GM12878 (cell line): ENCODE measurements at regions not wholly inside any gene's neighbourhood (a gene's known extent, or its start where the extent isn't known, plus 50 kb on each side); places are given as distances from the start of the nearest gene placed in this dataset.

Experiments used
- ATAC-seq: fragments of 200-7000 bp; cut with Tn5 transposase; 3 replicates; pipeline ENCODE4 v1.9.1; 2020; ENCODE audit warnings: mild to moderate bottlenecking, moderate library complexity
- BruUV-seq: library from RNA; stranded (reverse); fragments of 400-500 nt; replicated peaks from 2 replicates; lab custom pipeline; 2021; lab: Mats Ljungman, UMichigan
- CTCF ChIA-PET: fragments of 300-600 bp; sonication (Branson Sonifier 250); formaldehyde crosslinking; extraction: SDS; loops from one replicate; lab custom pipeline; 2021; ENCODE audit warnings: inconsistent platforms; lab: Yijun Ruan, JAX
- POLR2A ChIA-PET: fragments of 350-600 bp; formaldehyde crosslinking; extraction: SDS; loops from one replicate; lab custom pipeline; 2021; ENCODE audit warnings: inconsistent platforms; lab: Charles Lee
- RAD21 ChIA-PET: fragments of 300-600 bp; sonication (Branson Sonifier 250); formaldehyde crosslinking; loops from one replicate; lab custom pipeline; 2023; ENCODE audit warnings: antibody characterized with exemption; ENCODE audit not compliant: unreplicated experiment; lab: Charles Lee
- SMC1A ChIA-PET: fragments of 300-600 bp; sonication (Branson Sonifier 250); formaldehyde crosslinking; loops from one replicate; lab custom pipeline; 2023; ENCODE audit not compliant: unreplicated experiment, uncharacterized antibody; lab: Charles Lee
- DNase-seq: peaks from one replicate; pipeline ENCODE4 v3.0.0-alpha.2; 2011; ENCODE audit warnings: low read depth, low spot score
- FAIRE-seq: peaks from 3 replicates; lab custom pipeline; 2011; peaks lifted over from hg19 to GRCh38; lab: Jason Lieb, UNC
- H2AFZ ChIP-seq: 2 replicates; pipeline ENCODE4 v1.6.0; 2011; ENCODE audit warnings: low read depth, low read length, control low read depth; ENCODE audit not compliant: control insufficient read depth
- H3K27ac ChIP-seq: 2 replicates; pipeline ENCODE4 v1.5.1; 2011; ENCODE audit warnings: control low read depth; ENCODE audit not compliant: control insufficient read depth, insufficient read depth
- H3K27me3 ChIP-seq, 2 experiments: replicated peaks in 1 of 2; 2 replicates each; pipeline versions ENCODE4 v1.6.0 to v1.6.1; 2011; ENCODE audit warnings: low read length in 1 of 2; ENCODE audit not compliant: control insufficient read depth in 2 of 2, insufficient read depth in 2 of 2
- H3K36me3 ChIP-seq, 2 experiments: 2 replicates each; pipeline ENCODE4 v1.5.1; 2011; ENCODE audit warnings: low read length in 1 of 2; ENCODE audit not compliant: control insufficient read depth in 2 of 2, insufficient read depth in 2 of 2
- H3K4me1 ChIP-seq: 2 replicates; pipeline ENCODE4 v1.6.1; 2011; ENCODE audit warnings: mild to moderate bottlenecking, low read length, moderate library complexity, mixed read lengths; ENCODE audit not compliant: control insufficient read depth, insufficient read depth
- H3K4me2 ChIP-seq: 2 replicates; pipeline ENCODE4 v1.6.0; 2011; ENCODE audit warnings: control low read depth; ENCODE audit not compliant: control insufficient read depth, insufficient read depth
- H3K4me3 ChIP-seq: fragments of 200-600 bp; sonication (generic); 2 replicates; pipeline ENCODE4 v1.5.1; 2016
- H3K79me2 ChIP-seq: 2 replicates; pipeline ENCODE4 v1.6.0; 2011; ENCODE audit warnings: low read length; ENCODE audit not compliant: control insufficient read depth, insufficient read depth
- H3K9ac ChIP-seq: 2 replicates; pipeline ENCODE4 v1.8.0; 2011; ENCODE audit warnings: low read length, control low read depth, mixed read lengths; ENCODE audit not compliant: control insufficient read depth, insufficient read depth
- H3K9me3 ChIP-seq: replicated peaks from 3 replicates; pipeline ENCODE4 v1.5.1; 2011; ENCODE audit warnings: mild to moderate bottlenecking, low read length; ENCODE audit not compliant: control insufficient read depth, insufficient read depth
- H4K20me1 ChIP-seq: 2 replicates; pipeline ENCODE4 v1.6.0; 2011; ENCODE audit not compliant: control insufficient read depth, insufficient read depth
- ATF7 ChIP-seq: fragments of 450-650 bp; IDR thresholded peaks from 2 replicates; pipeline ENCODE4 v1.6.1; 2016; ENCODE audit warnings: low read depth, mild to moderate bottlenecking
- BACH1 ChIP-seq: fragments of 450-650 bp; IDR thresholded peaks from 2 replicates; pipeline ENCODE4 v1.6.1; 2017; ENCODE audit warnings: mild to moderate bottlenecking, borderline replicate concordance
- CBX3 ChIP-seq: fragments of 200-600 bp; sonication (generic); IDR thresholded peaks from 2 replicates; pipeline ENCODE4 v1.6.1; 2016; ENCODE audit warnings: low read depth, borderline replicate concordance
- CBX5 ChIP-seq: sonication (generic); IDR thresholded peaks from 2 replicates; pipeline ENCODE4 v1.6.1; 2016; ENCODE audit warnings: low read depth, moderate library complexity, mild to moderate bottlenecking, inconsistent platforms
- E2F4 ChIP-seq: IDR thresholded peaks from 2 replicates; pipeline ENCODE4 v1.6.1; 2012; ENCODE audit warnings: low read depth, low read length, improper control_type of control experiment
- FOXK2 ChIP-seq: fragments of 450-650 bp; IDR thresholded peaks from 2 replicates; pipeline ENCODE4 v1.6.1; 2017; ENCODE audit warnings: mild to moderate bottlenecking, moderate library complexity
- FOXM1 ChIP-seq: IDR thresholded peaks from 2 replicates; pipeline ENCODE4 v1.6.1; 2012; ENCODE audit warnings: low read depth, mild to moderate bottlenecking, inconsistent platforms, low read length, moderate library complexity
- IKZF2 ChIP-seq, 2 experiments: fragments of 450-650 bp; IDR thresholded peaks; 2 replicates each; pipeline ENCODE4 v1.6.1; 2017; ENCODE audit warnings: mild to moderate bottlenecking in 2 of 2, moderate library complexity in 2 of 2
- MEF2B ChIP-seq: fragments of 450-650 bp; IDR thresholded peaks from 2 replicates; pipeline ENCODE4 v1.6.1; 2018; ENCODE audit warnings: mild to moderate bottlenecking, moderate library complexity; ENCODE audit not compliant: partially characterized antibody, poor library complexity, severe bottlenecking
- POLR2A ChIP-seq: IDR thresholded peaks from 2 replicates; pipeline ENCODE4 v1.6.1; 2011; ENCODE audit warnings: low read depth, mild to moderate bottlenecking, low read length
- RELA ChIP-seq: fragments of 450-650 bp; IDR thresholded peaks from 2 replicates; pipeline ENCODE4 v1.8.0; 2014; ENCODE audit warnings: borderline replicate concordance; ENCODE audit not compliant: partially characterized antibody
- REST ChIP-seq: IDR thresholded peaks from 2 replicates; pipeline ENCODE4 v1.6.1; 2012; ENCODE audit warnings: mild to moderate bottlenecking, low read depth, low read length
- SMAD5 ChIP-seq: IDR thresholded peaks from 2 replicates; pipeline ENCODE4 v1.6.1; 2016; ENCODE audit warnings: antibody characterized with exemption, low read depth
- SPI1 ChIP-seq: IDR thresholded peaks from 2 replicates; pipeline ENCODE4 v1.6.1; 2011; ENCODE audit warnings: low read depth, mild to moderate bottlenecking, low read length, moderate library complexity, borderline replicate concordance; ENCODE audit not compliant: insufficient read depth
- SRF ChIP-seq, 2 experiments: IDR thresholded peaks; 2 replicates each; pipeline ENCODE4 v1.6.1; 2011; ENCODE audit warnings: low read depth in 2 of 2, low read length in 2 of 2, mild to moderate bottlenecking in 1 of 2, moderate library complexity in 1 of 2
- WRNIP1 ChIP-seq: IDR thresholded peaks from 2 replicates; pipeline ENCODE4 v1.6.1; 2011; ENCODE audit warnings: low read depth, low read length, improper control_type of control experiment, borderline replicate concordance
- WGBS: methylation state at CpG from one replicate; pipeline ENCODE4 v1.1.6; 2016; ENCODE audit warnings: low lambda C conversion rate; ENCODE audit not compliant: insufficient replicate concordance, insufficient coverage; ENCODE audit errors: missing lambda C conversion rate; 5-methylcytosine and 5-hydroxymethylcytosine counted together
- in situ Hi-C: fragments of 300-500 bp; cut with MboI; formaldehyde crosslinking; loops from 9 replicates; pipeline ENCODE4 v1.14.3; 2018; ENCODE audit warnings: mixed read lengths
- intact Hi-C: fragments of 100-400 bp; cut with micrococcal nuclease; formaldehyde crosslinking; loops from one replicate; pipeline ENCODE4 v1.14.2; 2022; ENCODE audit not compliant: unreplicated experiment
- TF ChIP-seq, protein P1 (sequence below), 3 experiments: IDR thresholded peaks in 2 of 3; conservative IDR thresholded peaks in 1 of 3; 2 replicates each; pipeline ENCODE4 v1.5.1; 2011; ENCODE audit warnings: low read depth in 3 of 3, low read length in 3 of 3, mild to moderate bottlenecking in 3 of 3, control low read depth in 2 of 3, moderate library complexity in 2 of 3, inconsistent platforms in 1 of 3, mixed read lengths in 1 of 3; ENCODE audit not compliant: control insufficient read depth in 2 of 3, insufficient read depth in 1 of 3; ENCODE audit errors: extremely low read depth in 1 of 3

- BruUV-seq, result no TSS peak
- no peaks in the 10 kb centered on the region for H4K20me1 ChIP-seq
- H3K36me3 ChIP-seq, result no peaks in the 10 kb centered on the region
- no peak overlapping the region for H3K4me2 ChIP-seq
- ATAC-seq (no peak), DNase-seq (no peak), FAIRE-seq (no peak)
- ChIA-PET POLR2A (no interaction called here), SMC1A (no interaction called here), CTCF (no interaction called here), RAD21 (no interaction called here)
- intact Hi-C loops (no loop called here), in situ Hi-C loops (no loop called here)
- H3K9me3 ChIP-seq, result no peaks in the 10 kb centered on the region
- no peak overlapping the region for H3K27ac ChIP-seq
- no peak overlapping the region for H3K9ac ChIP-seq
- 0% methylated on average over 1 of the region's 1 CpG for WGBS
- no peaks in the 10 kb centered on the region for H3K27me3 ChIP-seq
- H3K79me2 ChIP-seq, result no peaks in the 10 kb centered on the region
- TF ChIP-seq E2F4 (no peak), IKZF2 (IDR thresholded peaks at IDR 0.05) (no peak), SMAD5 (no peak), SPI1 (no peak), WRNIP1 (no peak), ATF7 (no peak), MEF2B (no peak), FOXK2 (no peak), CBX3 (no peak), RELA (no peak), FOXM1 (no peak), SRF (IDR thresholded peaks at IDR 0.05; ENCODE audit: low read depth in 2 of 2, low read length in 2 of 2) (no peak), BACH1 (no peak), POLR2A (no peak), REST (no peak), CBX5 (no peak)
- TF ChIP-seq, protein P1, sequence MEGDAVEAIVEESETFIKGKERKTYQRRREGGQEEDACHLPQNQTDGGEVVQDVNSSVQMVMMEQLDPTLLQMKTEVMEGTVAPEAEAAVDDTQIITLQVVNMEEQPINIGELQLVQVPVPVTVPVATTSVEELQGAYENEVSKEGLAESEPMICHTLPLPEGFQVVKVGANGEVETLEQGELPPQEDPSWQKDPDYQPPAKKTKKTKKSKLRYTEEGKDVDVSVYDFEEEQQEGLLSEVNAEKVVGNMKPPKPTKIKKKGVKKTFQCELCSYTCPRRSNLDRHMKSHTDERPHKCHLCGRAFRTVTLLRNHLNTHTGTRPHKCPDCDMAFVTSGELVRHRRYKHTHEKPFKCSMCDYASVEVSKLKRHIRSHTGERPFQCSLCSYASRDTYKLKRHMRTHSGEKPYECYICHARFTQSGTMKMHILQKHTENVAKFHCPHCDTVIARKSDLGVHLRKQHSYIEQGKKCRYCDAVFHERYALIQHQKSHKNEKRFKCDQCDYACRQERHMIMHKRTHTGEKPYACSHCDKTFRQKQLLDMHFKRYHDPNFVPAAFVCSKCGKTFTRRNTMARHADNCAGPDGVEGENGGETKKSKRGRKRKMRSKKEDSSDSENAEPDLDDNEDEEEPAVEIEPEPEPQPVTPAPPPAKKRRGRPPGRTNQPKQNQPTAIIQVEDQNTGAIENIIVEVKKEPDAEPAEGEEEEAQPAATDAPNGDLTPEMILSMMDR (IDR thresholded peaks at IDR 0.05 in 2 of 3, conservative IDR thresholded peaks at IDR 0.05 in 1 of 3; ENCODE audit: control insufficient read depth in 2 of 3, extremely low read depth in 1 of 3, insufficient read depth in 1 of 3, low read depth in 3 of 3, low read length in 3 of 3), result no peak
- H3K4me3 ChIP-seq, result no peak overlapping the region
- H3K4me1 ChIP-seq, result no peaks in the 10 kb centered on the region
- H2AFZ ChIP-seq, result no peak overlapping the region
Measured at GRCh38 chr13:90898811-90899210, 448.7 kb upstream of the MIR17HG start.
